Calu3 (cell line): ENCODE measurements at regions not wholly inside any gene's neighbourhood (a gene's known extent, or its start where the extent isn't known, plus 50 kb on each side); places are given as distances from the start of the nearest gene placed in this dataset.

ENCODE experiments used
- BruUV-seq: library from RNA; stranded (reverse); fragments of 400-500 nt; replicated peaks from 2 replicates; lab custom pipeline; 2021; lab: Mats Ljungman, UMichigan
- CTCF ChIA-PET: fragments of 300-600 bp; sonication (Branson Sonifier 250); formaldehyde crosslinking; loops from one replicate; lab custom pipeline; 2022; ENCODE audit warnings: antibody characterized with exemption; lab: Charles Lee
- DNase-seq: peaks from one replicate; pipeline ENCODE4 v3.0.0; 2022
- H3K27ac Mint-ChIP-seq: one replicate; pipeline ENCODE4 v1.8.0; 2022; ENCODE audit warnings: mixed read lengths; ENCODE audit not compliant: unreplicated experiment
- H3K27me3 Mint-ChIP-seq: one replicate; pipeline ENCODE4 v1.8.0; 2022; ENCODE audit warnings: mixed read lengths; ENCODE audit not compliant: unreplicated experiment
- H3K36me3 Mint-ChIP-seq: one replicate; pipeline ENCODE4 v1.8.0; 2022; ENCODE audit warnings: mild to moderate bottlenecking, moderate library complexity, mixed read lengths; ENCODE audit not compliant: insufficient read depth, unreplicated experiment
- H3K4me1 Mint-ChIP-seq: one replicate; pipeline ENCODE4 v1.8.0; 2022; ENCODE audit warnings: mild to moderate bottlenecking, low read depth, mixed read lengths; ENCODE audit not compliant: unreplicated experiment
- H3K4me3 Mint-ChIP-seq: one replicate; pipeline ENCODE4 v1.8.0; 2022; ENCODE audit warnings: mild to moderate bottlenecking, low read depth, moderate library complexity, mixed read lengths; ENCODE audit not compliant: unreplicated experiment
- H3K9me3 Mint-ChIP-seq: one replicate; pipeline ENCODE4 v1.8.0; 2022; ENCODE audit warnings: low read depth, mixed read lengths; ENCODE audit not compliant: unreplicated experiment
- CTCF ChIP-seq: fragments of 200-600 bp; IDR thresholded peaks from one replicate; pipeline ENCODE4 v1.8.0; 2022; ENCODE audit warnings: antibody characterized with exemption; ENCODE audit not compliant: unreplicated experiment
- intact Hi-C: fragments of 100-400 bp; cut with micrococcal nuclease; formaldehyde crosslinking; loops from one replicate; pipeline ENCODE4 v1.10.0; 2022; ENCODE audit not compliant: unreplicated experiment

DNA sequence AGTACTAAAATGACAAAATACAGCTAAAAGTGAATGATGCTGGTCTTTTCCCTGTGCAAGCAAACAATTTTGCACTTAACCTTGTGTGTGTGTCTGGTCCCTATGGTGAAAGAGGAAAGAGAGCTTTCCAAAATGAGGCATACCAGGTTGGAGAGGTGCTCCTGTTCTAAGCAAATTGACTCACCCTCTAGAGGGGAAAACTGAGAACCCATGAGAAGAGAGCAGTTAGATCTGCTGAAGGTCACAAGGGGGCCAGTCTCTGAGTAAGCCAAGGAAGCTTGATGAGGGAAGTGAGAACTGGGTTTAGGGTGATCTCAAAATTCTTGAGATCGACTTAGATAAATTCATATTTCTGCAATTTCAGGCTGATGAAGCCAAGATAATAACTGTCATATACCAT, 157.5 kb upstream of the TBX18 start:
- H3K9me3 Mint-ChIP-seq: no peaks in the 10 kb centered on the region

DNA sequence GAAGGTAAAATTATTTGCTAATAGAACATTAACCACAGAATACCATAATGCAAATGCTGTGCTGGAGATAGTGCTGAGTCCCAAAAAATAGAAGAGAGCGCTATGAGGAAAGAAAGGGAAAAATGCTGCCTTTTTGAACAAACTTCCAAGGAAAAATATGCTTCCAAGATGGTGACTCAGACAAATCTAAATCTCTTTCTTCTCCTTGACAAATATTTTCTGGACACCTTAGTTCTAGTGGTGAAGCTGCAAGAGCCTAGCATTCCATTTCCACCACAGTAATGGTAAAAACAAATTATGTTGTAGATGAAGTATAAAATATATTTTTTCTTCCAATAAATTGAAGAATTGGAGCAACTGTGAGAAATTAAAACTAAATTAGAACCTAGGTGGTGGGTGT, 155.6 kb upstream of the TBX18 start:
- intact Hi-C loops: no loop called here
- H3K27me3 Mint-ChIP-seq: no peaks in the 10 kb centered on the region
- no peaks in the 10 kb centered on the region for H3K36me3 Mint-ChIP-seq
- H3K27ac Mint-ChIP-seq: no peak overlapping the region
- no peak overlapping the region for H3K4me3 Mint-ChIP-seq
- no peaks in the 10 kb centered on the region for H3K4me1 Mint-ChIP-seq
- TF ChIP-seq CTCF: no peak
- H3K9me3 Mint-ChIP-seq: no peaks in the 10 kb centered on the region
- no peak for DNase-seq
- BruUV-seq: no TSS peak
- CTCF ChIA-PET: no interaction called here

More for the DNA sequence above, 157.5 kb upstream of the TBX18 start:
- no peaks in the 10 kb centered on the region for H3K4me1 Mint-ChIP-seq
- CTCF ChIA-PET: no interaction called here
- intact Hi-C loops: no loop called here
- no peak overlapping the region for H3K27ac Mint-ChIP-seq
- H3K27me3 Mint-ChIP-seq: no peaks in the 10 kb centered on the region
- no peaks in the 10 kb centered on the region for H3K36me3 Mint-ChIP-seq
- no peak for TF ChIP-seq CTCF
- DNase-seq: no peak
- BruUV-seq: no TSS peak
- no peak overlapping the region for H3K4me3 Mint-ChIP-seq

DNA sequence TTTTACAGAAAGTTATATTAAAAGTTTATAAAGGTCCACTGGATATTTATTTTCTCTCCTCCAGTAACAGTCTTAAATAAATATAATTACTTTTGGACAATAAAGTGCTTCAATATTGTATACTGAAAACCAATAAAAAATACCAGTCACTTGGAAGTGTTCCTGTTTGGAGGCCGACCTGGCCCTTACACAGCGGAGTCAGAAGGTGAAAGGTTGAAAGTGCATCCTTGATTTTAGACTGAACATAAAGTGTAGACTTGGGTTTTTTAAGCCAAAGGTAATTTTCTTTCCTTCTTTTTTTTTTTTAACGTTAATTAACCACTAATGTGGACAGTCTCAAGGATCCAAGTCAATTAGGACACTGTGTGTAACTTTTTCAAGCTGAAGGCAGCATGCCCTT, 152.3 kb upstream of the TBX18 start:
- no peaks in the 10 kb centered on the region for H3K9me3 Mint-ChIP-seq
- CTCF ChIA-PET: no interaction called here
- no TSS peak for BruUV-seq
- H3K4me3 Mint-ChIP-seq: no peak overlapping the region
- no peaks in the 10 kb centered on the region for H3K27me3 Mint-ChIP-seq
- H3K4me1 Mint-ChIP-seq: no peaks in the 10 kb centered on the region
- no peaks in the 10 kb centered on the region for H3K36me3 Mint-ChIP-seq
- intact Hi-C loops: no loop called here
- TF ChIP-seq CTCF: no peak
- no peak overlapping the region for H3K27ac Mint-ChIP-seq
- no peak for DNase-seq

DNA sequence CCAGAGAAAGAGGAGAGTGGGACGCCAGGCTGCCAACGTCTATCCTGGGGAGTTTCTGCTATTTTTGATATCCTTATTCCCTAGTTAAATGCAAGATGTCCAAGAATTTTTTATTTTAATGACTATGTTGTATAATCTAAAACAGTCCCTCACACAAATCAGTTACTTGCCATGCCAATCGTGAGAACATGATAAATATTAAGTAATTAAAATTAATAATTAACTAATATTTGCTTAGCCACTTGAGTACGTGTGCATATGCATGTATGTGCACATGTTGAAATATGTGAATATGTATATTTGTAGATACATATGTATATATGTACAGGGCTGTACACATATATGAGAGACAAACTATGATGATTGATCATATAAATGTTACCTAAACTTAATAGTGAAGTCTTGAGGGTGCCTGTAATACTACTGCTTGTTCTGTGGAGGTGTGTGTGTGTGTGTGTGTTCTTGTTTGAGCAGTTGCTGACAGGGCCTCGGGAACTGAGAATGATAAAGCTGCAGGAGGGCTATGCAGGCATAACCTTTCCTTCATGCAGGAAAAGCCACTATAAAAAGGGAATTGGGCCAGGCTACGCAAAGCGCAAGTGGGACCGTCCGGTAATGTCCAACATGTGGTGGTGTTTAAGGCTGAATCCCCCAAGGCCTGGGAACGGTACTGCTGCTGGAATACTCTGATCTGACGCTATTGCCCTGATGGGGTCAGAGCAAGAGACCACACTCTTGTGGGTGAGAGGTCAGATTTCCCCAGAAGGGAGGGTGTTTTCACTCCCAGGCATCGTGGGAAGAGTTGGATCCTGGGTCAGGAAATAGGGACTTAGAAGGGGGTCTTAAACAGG, 148.3 kb upstream of the TBX18 start:
- no peaks in the 10 kb centered on the region for H3K36me3 Mint-ChIP-seq
- CTCF ChIA-PET: no interaction called here
- no peaks in the 10 kb centered on the region for H3K27me3 Mint-ChIP-seq
- DNase-seq: no peak
- intact Hi-C loops: no loop called here
- H3K4me3 Mint-ChIP-seq: no peak overlapping the region
- no TSS peak for BruUV-seq
- no peaks in the 10 kb centered on the region for H3K9me3 Mint-ChIP-seq
- no peaks in the 10 kb centered on the region for H3K4me1 Mint-ChIP-seq
- no peak for TF ChIP-seq CTCF
- H3K27ac Mint-ChIP-seq: no peak overlapping the region
